Renal cortex interstitium (tissue), 11 donors: ENCODE measurements at regions not wholly inside any gene's neighbourhood (a gene's known extent, or its start where the extent isn't known, plus 50 kb on each side); places are given as distances from the start of the nearest gene placed in this dataset.

ENCODE experiments used
- DNase-seq, 11 donors: peaks; one replicate each; pipeline ENCODE4 v3.0.0-alpha.2; 2013; ENCODE audit warnings: low read depth in 9 of 11, low spot score in 4 of 11; ENCODE audit errors: extremely low read depth in 1 of 11

GRCh38 chr12:31228811-31229792 lies 96.8 kb downstream of the SINHCAF start:
- DNase-seq, result no peak

GRCh38 chr12:31230004-31230403 lies 95.9 kb downstream of the SINHCAF start:
- no peak for DNase-seq
